ENCODE measurements at regions not wholly inside any gene's neighbourhood (a gene's known extent, or its start where the extent isn't known, plus 50 kb on each side); places are given as distances from the start of the nearest gene placed in this dataset.

- ChIA-PET CTCF (no interaction called here), POLR2A (no interaction called here)
- TF ChIP-seq CTCF (IDR thresholded peaks at IDR 0.05; ENCODE audit: low read depth, low read length) = no peak
These were observed 186.4 kb upstream of the THBS1 start for GRCh38 chr15:39394496-39394895.

GRCh38 chr15:39396979-39397615 lies 183.8 kb upstream of the THBS1 start:
- Histone ChIP-seq H3K4me3 (ENCODE audit: low read depth, low read length) (no peak overlapping the region), H3K9me3 (ENCODE audit: control insufficient read depth, insufficient read depth, low read length) (no peaks in the 10 kb centered on the region), H3K27ac (ENCODE audit: low read depth, low read length) (no peak overlapping the region), H3K27me3 (ENCODE audit: control insufficient read depth, insufficient read depth, low read length) (no peaks in the 10 kb centered on the region)
- ChIA-PET CTCF (no interaction called here), POLR2A (no interaction called here)
- no peak for TF ChIP-seq CTCF (IDR thresholded peaks at IDR 0.05; ENCODE audit: low read depth, low read length)
- no peak for DNase-seq (ENCODE audit: low read depth, low spot score)

More at GRCh38 chr15:39394496-39394895, 186.4 kb upstream of the THBS1 start:
- DNase-seq (ENCODE audit: low read depth, low spot score) = no peak
- no peak overlapping the region for H3K4me3 ChIP-seq (ENCODE audit: low read depth, low read length)
- no peaks in the 10 kb centered on the region for H3K9me3 ChIP-seq (ENCODE audit: control insufficient read depth, insufficient read depth, low read length)
- H3K27me3 ChIP-seq (ENCODE audit: control insufficient read depth, insufficient read depth, low read length) = no peaks in the 10 kb centered on the region
- H3K27ac ChIP-seq (ENCODE audit: low read depth, low read length) = no peak overlapping the region

- TF ChIP-seq CTCF (IDR thresholded peaks at IDR 0.05; ENCODE audit: low read depth, low read length) = no peak
- DNase-seq (ENCODE audit: low read depth, low spot score) = no peak
- Histone ChIP-seq H3K9me3 (ENCODE audit: control insufficient read depth, insufficient read depth, low read length) (no peaks in the 10 kb centered on the region), H3K27ac (ENCODE audit: low read depth, low read length) (no peak overlapping the region), H3K27me3 (ENCODE audit: control insufficient read depth, insufficient read depth, low read length) (no peaks in the 10 kb centered on the region), H3K4me3 (ENCODE audit: low read depth, low read length) (no peak overlapping the region)
- ChIA-PET CTCF (no interaction called here), POLR2A (no interaction called here)
These were observed 183.0 kb upstream of the THBS1 start for GRCh38 chr15:39397883-39398282.

- no peaks in the 10 kb centered on the region for H3K27me3 ChIP-seq (ENCODE audit: control insufficient read depth, insufficient read depth, low read length)
- ChIA-PET POLR2A (no interaction called here), CTCF (interaction anchor here (1.0 kb wide), 1 partner anchor 8 kb away, joined by 3 read pairs; no protein-coding TSS in a partner anchor)
- TF ChIP-seq CTCF (IDR thresholded peaks at IDR 0.05; ENCODE audit: low read depth, low read length) = no peak
- DNase-seq (ENCODE audit: low read depth, low spot score) = no peak
- H3K4me3 ChIP-seq (ENCODE audit: low read depth, low read length) = no peak overlapping the region
- no peaks in the 10 kb centered on the region for H3K9me3 ChIP-seq (ENCODE audit: control insufficient read depth, insufficient read depth, low read length)
- H3K27ac ChIP-seq (ENCODE audit: low read depth, low read length) = no peak overlapping the region
These were observed 181.3 kb upstream of the THBS1 start for GRCh38 chr15:39399600-39399999.

GRCh38 chr15:39400002-39400401 lies 180.9 kb upstream of the THBS1 start:
- DNase-seq (ENCODE audit: low read depth, low spot score) = no peak
- TF ChIP-seq CTCF (IDR thresholded peaks at IDR 0.05; ENCODE audit: low read depth, low read length) = no peak
- CTCF ChIA-PET = no interaction called here
- Histone ChIP-seq H3K27ac (ENCODE audit: low read depth, low read length) (no peak overlapping the region), H3K4me3 (ENCODE audit: low read depth, low read length) (no peak overlapping the region), H3K9me3 (ENCODE audit: control insufficient read depth, insufficient read depth, low read length) (no peaks in the 10 kb centered on the region), H3K27me3 (ENCODE audit: control insufficient read depth, insufficient read depth, low read length) (no peaks in the 10 kb centered on the region)
- POLR2A ChIA-PET = no interaction called here
